ENCODE measurements at regions not wholly inside any gene's neighbourhood (a gene's known extent, or its start where the extent isn't known, plus 50 kb on each side); places are given as distances from the start of the nearest gene placed in this dataset.
A peak's percentile ranks its signal among the peaks of the same experiment; 100 is the strongest.

DNA sequence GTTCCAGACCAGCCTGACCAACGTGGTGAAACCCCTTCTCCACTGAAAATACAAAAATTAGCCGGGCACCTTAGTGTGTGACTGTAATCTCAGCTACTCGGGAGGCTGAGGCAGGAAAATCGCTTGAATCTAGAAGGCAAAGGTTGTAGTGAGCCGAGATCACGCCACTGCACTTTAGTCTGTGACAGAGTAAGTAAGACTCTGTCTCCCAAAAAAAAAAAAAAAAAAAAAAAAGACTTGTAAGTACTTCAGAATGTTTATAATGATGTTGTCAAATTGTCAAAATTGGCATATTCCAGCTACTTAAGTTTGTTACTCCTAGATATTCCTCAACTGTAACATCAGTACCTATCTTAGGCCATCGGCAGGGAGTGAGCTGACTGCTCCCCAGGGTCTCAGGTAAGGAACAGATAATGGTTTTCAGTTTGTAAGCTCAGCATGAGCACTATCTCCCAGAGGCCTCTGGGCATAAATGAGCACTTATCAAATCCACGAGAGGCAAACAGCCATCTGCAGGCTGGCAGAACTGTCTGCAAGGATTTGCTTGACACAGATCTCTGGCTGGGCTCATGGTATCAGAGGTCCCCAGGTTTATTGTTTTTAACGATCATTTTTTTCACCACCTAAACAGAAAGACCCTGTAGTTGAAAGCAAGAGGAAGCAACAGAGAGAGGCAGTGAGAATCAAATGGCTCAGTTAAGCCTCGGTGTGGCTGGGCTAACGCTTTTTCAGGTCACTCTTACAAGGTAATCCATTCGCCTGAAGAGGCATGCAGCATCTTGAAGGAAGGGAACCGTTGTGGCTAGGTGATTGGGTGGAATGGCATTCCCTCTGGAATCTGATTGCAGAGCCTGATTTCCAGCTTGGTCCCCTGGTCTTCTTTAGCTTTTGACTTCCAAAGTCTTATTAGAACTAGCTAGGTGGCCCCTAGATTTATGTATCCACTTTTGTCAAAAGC lies 115.9 kb downstream of the LY86 start:
- DNase-seq: no peak

DNA sequence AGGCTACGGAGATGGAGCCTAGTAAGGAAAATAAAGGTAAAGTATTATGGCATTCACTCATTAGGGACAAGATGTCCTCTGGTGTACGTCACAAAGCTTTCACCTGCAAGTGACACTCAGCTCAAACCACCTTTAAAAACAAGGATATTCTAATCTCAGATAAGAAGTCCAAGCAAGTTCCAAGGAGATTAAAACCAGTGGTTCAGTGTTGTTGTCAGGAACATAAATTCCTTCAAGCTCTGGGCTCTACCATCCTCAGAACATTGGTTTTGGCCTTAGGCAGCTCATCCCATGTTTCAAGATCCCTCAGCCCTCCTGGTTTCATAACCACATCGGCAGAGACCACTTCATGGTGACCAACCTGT lies 116.5 kb downstream of the LY86 start:
- DNase-seq: no peak

DNA sequence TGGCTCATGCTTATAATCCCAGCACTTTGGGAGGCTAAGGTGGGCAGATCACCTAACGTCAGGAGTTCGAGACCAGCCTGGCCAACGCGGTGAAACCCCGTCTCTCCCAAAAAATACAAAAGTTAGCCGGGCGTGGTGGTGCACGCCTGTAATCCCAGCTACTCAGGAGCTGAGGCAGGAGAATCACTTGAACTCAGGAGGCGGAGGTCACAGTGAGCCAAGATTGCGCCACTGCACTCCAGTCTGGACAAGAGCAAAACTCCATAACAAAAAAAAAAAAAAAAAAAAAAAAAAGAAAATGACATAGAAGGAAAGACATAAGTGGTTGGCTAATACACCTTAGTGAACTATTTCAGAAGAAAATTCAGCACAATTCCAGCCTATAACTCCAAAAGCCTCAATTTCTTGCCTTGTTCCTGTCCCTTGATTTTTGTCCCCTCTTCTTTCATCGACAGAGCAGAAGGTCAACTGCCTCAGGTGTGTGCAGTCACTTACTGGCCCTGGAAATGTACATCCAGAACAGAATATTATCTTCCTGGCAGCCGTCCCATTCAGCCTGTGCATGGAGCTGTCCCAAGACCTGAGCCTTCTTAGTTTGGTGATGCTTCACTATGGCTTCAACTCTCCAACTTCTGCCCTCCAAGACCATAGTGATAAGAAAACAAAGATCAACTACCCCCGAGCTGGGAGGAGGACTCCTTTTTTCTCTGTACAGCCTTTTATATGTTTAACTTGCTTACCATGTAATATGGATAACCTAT lies 117.6 kb downstream of the LY86 start:
- DNase-seq: no peak

DNA sequence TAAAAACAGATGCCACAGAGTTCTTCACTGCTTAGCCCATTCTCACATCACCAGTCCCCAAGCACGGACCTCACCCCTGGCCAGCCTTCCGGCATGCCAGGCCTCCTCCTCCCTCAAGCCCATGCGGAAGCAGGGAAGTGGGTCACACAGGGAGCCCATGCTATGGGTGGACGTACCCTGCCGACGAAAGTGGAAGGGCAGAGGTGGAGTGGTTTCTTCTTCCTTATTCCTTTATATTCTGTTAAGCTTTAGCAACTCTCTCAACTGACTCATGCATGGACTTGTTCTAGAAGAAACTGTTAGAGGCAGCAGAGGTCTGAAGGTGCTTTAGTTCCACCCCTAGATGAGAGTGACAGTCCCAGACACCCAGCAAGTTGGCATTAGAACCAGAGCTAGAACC lies 118.6 kb downstream of the LY86 start:
- DNase-seq: no peak

DNA sequence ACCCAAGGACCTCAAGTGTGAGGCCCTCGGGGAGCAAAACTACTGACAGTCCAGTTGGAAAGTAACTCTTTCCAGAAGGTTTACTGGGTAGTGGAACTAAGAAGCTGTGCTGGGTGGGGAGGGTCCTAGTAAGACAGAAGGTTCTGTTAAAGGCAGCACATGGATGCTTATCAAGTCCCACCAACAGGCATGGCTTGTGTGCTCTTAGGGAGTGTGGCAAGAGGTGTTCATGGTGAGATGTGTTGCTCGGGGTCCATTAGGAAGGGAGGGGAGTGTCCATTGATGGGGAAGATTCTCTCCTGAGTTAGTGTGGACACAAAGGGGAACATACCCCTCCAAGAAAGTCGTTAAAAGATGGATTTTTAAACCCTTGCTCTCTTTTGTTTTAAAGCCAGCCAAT lies 120.6 kb downstream of the LY86 start:
- no peak for DNase-seq

DNA sequence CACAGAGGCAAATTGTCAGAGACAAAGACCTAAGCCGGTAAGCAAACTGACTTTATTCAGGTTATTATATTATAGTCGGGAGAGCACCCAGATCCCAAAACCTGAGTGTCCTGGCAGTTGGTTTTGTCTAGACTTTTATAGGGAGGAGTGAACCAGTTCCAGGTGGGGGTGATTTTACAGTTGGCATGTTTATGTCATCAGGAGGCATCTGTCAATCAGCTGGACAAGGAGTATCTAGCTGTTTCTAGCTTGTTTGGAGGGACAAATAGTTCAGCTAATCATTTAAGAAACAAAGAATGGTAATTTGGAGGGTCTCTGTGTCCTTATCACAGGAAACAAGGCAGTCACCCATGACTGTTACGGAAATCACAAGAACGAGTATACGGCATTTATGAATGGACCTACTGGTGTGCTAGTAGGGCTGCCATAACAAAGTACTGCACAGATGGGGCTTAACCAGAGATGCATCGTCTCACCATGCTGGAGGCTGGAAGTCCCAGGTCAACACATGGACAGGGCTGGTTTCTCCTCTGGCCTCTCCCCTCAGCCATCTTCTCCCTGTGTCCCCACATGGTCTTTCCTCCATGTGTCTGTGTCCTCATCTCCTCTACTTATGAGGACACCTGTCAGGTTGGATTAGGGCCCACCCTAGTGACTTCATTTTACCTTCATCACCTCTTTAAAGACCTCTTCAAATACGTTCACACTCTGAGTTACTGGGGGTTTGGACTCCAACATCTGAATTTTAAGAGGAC lies 122.7 kb downstream of the LY86 start:
- no peak for DNase-seq

DNA sequence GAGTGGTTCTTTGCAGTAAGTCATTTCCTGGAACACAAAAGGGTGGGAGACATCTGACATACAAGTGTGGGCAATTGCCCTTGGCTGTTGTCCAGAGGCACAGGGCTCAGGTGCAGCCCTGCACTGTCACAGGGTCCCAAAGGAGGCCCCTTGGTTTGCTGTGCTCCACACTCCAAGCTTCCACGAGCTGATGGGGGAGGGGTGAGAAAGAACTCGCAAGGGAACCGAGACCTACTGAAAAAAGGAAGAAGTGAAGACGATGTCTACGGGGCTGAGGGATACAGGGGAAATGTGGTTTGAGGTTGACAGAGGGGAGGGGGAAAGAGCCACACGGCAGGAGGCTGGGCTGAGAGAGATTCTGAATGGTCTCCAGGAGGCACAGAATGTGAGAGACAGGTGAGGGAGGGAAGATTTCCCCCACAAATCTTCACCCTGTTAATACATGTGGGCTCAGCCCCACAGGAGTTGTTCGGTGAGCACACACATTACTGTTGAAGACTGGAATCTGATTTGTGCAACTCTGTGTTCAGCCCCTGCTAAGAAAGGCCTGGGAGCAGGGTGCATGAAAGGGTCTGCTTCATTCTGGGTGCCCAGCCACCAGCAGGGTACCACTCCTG lies 123.4 kb downstream of the LY86 start:
- DNase-seq: no peak

DNA sequence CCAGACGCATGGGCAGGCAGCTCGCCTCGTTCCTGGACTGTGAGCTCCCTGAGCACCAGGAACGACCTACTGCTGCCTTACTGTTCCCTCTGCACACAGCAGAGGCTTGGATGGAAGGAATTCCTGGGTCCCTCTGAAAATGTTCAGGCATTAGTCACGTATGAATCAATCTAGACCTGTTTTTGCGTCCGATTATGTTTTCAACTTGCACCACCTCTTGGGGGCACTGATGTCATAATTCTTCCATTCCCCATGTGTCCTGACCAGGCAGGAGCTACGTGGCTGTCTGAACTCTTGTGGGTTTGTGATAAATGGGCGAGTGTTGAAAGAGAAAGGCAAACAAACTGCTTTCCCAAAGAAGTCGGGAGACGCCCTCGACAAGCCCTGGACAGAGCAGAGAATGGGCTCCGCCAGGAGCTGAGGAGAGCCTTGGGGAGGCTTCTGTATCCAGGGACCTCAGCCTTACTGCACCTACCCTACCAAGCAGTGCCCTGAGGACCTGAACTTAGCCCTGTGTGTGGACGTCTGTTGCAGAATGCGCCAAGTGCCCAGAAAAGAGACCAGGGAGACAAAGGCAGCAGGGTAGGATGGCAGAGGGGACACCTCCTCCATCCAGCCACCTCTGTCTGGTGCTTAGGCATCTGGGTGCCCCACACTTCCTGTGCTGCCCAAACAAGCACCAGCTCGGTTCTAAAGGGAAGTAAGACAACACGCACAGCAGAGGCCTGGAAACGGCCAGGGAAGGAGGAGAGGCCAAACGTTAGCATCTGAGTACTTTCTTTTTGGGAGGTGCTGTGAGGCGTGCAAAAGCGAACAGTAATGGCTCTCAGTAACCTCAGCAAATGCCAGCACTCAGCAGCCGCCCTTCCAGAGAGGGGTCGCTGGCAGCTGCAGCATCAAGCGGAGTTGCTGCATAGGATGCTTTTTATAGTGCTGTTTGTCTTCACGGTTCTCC lies 124.2 kb downstream of the LY86 start:
- DNase-seq: no peak

DNA sequence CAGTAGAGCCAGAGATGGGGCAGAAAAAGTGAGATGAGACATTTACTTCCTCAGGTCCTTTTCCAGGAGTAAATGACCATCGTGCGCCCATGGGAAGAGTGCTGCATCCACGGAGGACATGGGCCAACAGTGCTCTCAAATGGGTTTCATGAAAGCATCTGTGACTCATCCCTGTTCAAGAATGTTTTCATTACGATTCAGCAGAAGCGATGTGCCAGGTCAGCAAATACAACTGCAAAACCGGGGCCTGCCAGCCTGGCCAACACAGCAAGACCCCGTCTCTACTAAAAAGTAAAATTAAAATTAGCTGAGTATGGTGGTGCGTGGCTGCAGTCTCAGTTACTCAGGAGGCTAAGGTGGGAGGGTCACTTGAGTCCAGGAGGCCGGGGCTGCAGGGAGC lies 125.1 kb downstream of the LY86 start:
- DNase-seq: no peak

DNA sequence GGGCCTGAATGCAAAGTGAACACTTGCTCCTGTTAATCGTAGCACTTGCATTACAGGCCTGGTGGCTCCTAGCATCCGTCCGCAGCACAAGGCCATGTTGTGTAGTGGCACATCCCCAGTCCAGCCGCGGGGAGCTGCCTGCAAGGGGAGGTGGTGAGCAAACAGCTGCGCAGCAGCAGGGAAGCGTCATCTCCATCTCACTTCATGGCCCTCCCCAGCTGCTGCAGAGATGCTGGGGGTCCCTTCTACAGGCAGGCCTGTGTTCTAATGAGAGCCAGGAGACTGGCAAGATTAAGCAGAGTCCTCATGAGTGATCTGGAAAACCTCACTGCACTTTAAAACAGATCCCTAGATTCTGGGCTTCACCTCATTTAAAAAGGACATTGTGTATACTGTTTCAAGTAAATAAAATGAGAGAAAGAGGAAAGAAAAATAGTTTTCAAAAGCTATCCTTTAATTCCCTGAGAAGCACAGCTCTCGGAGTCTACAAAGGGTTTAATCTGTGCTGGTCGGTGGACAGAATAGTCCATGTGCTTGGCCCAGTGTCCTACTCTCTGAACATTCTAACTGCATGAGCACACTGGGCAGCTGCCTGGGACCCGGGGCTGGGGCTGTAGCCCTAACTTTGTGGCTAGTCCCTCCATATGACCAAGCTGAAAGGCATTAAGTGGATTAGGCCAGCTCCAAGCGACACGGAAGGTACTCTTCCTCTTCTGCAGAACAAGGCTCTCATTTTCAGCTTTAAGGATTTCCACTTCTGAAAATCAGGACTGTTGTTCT lies 125.8 kb downstream of the LY86 start:
- no peak for DNase-seq

DNA sequence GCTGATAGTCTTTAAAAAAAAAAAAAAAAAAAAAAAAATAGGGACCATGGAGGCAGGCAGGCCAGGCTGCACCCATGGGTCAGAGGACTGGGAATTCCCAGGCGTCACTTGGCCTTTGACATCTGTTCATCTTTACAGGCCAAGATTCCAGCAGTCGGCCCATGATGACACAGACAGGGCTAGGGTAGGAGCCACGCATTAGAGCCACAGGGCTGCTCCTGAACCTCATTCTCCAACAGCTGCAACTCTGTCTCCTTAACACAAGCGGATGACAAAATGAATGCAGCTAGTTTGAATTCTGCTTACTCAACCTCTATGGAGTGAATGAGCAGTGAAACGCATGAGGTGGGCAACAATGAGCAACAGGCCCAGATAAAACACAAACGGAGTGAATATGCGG lies 126.4 kb downstream of the LY86 start:
- no peak for DNase-seq

DNA sequence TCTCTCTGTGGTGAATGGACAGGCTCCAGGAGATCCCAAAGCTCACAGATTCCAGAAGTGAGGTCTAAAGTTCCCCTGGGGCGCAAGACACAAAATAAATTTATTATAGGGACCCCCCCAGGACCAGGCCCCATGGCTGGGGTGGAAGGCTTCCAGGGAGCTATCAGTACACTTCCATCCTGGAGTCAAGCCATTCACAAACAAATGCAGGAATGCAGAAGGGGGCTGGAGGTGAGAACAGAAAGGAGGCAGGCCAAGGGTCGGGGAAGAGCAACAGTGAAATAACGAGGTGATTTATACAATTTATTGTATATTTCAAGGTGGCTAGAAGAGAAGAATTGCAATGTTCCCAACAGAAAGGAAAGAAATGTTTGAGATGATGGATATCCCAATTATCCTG lies 126.9 kb downstream of the LY86 start:
- DNase-seq: no peak

DNA sequence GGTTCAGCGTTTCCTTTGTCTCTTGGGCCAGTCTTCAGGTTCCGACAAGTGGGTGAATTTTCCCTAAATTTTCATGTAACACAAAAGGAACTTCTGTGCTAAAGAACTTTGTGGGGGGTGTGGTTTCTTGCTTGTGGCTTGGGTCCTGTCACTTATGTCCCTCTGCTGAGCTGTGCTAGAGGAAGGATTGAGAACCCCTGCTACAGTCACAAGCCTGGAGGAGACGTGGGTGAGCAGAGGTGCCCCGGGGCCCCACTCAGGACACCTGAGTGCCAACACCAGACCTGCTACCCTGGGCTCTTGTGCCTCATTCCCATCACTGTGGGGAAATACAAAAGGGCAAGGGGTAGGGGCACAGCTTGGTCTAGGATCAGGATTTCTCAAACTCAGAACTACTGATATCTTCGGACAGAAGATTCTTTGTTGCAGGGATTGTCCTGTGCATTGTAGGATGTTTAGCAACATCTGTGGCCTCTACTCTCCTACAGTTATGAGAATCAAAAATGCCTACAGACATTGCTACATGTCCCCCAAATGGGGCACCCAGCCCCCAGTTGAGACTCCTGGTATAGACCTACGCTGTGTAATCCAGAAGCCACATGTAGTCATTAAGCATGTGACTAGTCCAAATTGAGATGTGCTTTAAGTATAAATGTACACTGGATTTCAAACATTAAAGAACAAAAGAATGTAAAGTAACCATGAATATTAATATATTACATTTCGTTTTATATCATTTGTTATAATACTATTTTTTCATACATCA lies 128.7 kb downstream of the LY86 start:
- DNase-seq: no peak

DNA sequence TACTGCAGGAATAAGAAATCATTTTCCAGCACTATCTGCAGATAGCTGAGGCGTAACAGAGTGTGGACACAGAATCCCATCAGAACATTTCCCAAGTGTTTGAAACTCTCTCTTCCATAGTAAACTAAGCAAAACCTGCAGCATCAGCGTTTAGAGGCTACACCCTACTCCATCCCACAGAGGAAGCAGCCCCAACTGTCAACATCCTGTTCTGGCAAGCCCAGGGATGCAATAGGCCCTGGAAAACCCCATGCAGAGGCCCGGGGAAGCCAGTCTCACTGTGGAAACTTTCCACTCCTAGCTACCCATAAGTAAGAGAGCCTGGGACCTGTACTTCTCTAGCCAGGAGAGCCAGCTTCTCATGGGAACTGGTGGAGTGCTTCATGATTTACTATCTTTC lies 129.4 kb downstream of the LY86 start:
- DNase-seq: no peak

DNA sequence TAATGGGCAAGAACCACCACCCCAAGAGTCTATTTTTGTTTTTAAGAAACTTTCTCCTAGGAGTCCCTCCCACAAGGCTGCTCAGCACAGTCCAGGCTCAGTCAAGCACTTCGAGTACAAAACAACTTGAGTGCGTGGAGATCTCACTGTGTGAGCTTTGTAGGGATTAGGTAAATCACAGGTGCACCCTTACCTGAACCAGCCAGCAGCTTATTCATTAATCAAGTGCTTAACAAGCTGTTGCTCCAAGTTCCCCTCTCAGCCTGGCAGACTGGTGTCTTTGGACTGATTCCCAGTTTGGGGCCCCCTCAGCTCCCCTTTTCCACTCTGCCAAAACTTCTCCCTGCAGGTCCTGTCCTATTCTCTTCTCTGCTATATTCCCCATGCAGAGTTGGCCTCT lies 133.1 kb downstream of the LY86 start:
- no peak for DNase-seq

DNA sequence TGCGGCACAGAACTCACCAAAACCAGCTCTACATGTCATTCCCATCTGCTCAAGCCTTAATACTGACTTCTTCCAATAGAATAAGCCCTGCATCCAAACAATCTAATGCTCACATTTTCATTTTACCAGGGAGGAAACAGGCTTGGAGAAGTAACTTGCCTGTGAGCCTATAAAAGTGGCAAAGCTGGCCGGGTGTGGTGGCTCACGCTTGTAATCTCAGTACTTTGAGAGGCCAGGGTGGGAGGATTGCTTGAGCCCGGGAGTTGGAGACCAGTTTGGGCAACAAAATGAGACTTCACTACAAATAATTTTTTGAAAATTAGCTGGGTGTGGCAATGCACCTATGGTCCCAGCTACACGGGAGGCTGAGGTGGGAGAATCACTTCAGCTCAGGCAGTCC lies 133.7 kb downstream of the LY86 start:
- no peak for DNase-seq

DNA sequence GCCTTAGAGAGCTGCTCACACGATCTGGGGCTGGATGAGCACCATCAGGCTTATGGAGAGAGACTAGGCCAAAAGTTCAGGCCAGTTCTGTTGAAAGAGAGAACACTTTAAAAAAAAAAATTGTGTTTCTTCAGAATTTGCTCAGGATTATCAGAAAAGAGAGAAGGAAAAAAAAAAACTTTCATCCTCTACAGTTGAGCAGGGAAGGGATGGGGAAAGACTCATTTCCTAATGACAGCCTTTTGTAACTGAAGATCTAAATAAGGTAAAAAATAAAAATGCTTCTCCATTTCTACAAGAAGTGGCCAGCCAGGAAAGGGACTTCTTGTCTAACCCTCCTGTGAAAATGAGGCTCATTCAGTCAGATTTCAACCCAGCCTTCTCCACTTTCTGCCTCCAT lies 134.8 kb downstream of the LY86 start:
- DNase-seq: no peak

DNA sequence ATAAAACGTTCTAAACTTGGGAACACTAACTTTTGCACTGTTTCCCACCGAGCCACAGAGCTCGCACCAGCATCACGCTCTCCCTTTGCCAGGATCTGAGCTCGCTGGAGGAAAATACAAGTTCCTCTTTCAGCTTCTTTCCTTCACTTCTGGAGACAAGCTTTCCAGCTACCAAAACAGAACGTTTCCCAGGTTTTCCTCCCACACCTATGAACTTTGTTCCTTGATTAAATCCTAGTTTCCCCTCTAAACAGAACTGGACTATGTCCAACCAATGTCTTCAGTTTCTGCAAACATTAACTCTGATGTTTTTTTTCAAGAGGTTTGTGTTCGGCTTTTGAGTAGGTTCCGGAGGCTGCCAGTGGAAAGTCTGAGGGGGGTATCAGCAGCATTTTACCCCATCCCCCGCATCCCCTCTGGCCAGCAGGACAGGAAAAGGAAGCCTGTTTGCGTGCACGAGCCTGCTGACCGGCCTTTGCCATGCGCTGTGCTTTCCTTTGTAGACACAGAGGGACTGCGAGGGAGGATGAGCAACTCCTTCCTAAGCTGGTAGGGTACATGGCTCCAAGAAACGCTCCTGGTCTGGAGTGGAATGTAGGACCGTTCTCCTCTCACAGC lies 135.5 kb downstream of the LY86 start:
- no peak for DNase-seq

DNA sequence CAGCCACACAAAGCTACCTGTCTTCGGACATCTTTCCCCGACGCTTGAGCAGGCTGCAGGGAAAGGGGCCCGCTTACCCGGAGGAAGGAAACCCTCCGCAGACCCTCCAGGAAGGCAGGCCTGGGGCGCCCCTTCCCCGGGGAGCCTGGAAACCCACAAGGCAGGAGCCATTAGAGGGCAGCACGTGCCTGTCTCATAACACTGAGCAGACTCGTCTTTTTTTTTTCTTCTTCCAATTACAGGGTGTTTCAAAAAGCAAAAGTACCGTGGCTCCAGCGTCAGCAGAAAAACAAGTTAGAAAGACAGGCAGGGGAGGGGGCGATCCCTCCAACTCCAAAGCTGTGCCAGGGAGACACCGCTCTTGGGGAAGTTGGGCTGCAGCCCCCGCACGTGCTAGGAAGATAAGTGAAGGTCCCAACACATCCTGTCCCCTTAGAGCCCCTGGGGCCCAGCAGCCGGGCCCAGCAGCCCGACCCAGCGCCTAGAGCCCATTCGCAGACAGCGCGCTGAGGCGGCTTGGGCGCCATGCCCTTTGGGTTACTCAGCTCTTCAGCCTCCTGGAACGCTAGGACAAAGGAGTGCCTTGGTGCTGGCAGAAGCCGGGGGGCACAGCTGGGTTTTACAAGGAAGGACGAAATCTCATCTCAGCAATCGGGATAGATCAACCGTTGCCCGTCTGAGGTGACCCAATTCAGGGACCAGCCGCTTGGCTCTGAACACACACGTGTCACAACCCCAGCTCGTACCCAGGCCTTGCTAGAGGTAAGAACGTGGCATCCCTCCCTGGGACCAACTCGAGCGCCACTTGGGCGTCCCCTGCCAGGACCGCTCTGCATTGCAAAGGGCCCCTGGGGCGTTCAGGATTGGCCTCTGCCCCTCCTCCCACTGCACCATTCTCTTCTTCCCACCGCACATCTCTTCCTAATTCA lies 136.3 kb downstream of the LY86 start:
- DNase-seq: peak in 1 of 2 experiments; percentile 4

Measured in NCI-H1930 (cell line).